ENCODE measurements at regions not wholly inside any gene's neighbourhood (a gene's known extent, or its start where the extent isn't known, plus 50 kb on each side); places are given as distances from the start of the nearest gene placed in this dataset.

DNA sequence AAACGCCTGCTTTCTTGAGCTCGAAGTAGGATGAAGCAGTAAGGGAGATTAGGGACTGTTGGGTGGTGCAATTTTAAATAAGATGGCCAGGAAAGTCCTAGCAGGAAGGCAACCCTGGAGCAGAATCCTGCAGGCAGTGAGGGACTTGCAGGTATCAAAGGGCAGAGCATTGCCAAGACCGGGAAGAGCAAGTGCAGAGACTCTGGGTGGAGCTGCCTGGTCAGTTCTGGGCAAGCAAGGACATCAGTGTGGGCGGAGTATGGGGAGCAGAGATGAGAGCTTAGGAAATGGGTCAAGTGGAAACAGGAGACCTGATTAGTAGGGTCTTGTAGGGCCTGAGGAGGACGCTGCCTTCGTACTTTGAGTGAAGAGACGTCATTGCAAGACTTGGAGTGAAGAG is 64.4 kb upstream of the NCK2 start:
- H3K4me1 Mint-ChIP-seq = no peaks in the 10 kb centered on the region
- no peak overlapping the region for H3K27ac Mint-ChIP-seq
- intact Hi-C loops (cut with micrococcal nuclease) = no loop called here
- ATAC-seq (ENCODE audit: low read depth) = no peak
- no peak overlapping the region for H3K4me2 ChIP-seq (replicated peaks; ENCODE audit: low read depth, low read length, poor library complexity, severe bottlenecking)
- H3K4me3 Mint-ChIP-seq = no peak overlapping the region
- H3K4me3 ChIP-seq (ENCODE audit: control extremely low read depth in 1 of 5, extremely low read depth in 1 of 5, insufficient read depth in 1 of 5, low read depth in 2 of 5, low read length in 4 of 5) = no peak overlapping the region
- DNase-seq = no peak
- peaks cover 0 to 3% (median 0%) of the 10 kb centered on the region in 4 experiments for H3K27me3 ChIP-seq (replicated peaks in 1 of 4; ENCODE audit: control extremely low read depth in 1 of 4, control insufficient read depth in 3 of 4, insufficient read depth in 4 of 4, low read length in 3 of 4)
- no peak overlapping the region for H3K9ac ChIP-seq (ENCODE audit: low read length)
- H4K20me1 ChIP-seq (ENCODE audit: control insufficient read depth, insufficient read depth, low read length, poor library complexity, severe bottlenecking) = no peaks in the 10 kb centered on the region
- no peaks in the 10 kb centered on the region for H3K9me3 Mint-ChIP-seq (ENCODE audit: insufficient read depth)
- 86% methylated on average over 7 of the region's 7 CpGs for WGBS (ENCODE audit: insufficient coverage)
- no peak overlapping the region for H3K27ac ChIP-seq (ENCODE audit: low read length in 2 of 2)
- no peaks in the 10 kb centered on the region for H3K36me3 ChIP-seq (replicated peaks in 1 of 2; ENCODE audit: control extremely low read depth in 1 of 2, control insufficient read depth in 1 of 2, extremely low read depth in 1 of 2, insufficient read depth in 2 of 2, low read length in 1 of 2)
- CTCF ChIA-PET = no interaction called here
- no peaks in the 10 kb centered on the region for H3K79me2 ChIP-seq (ENCODE audit: control insufficient read depth, insufficient read depth, low read length)
- no peak overlapping the region for H2AFZ ChIP-seq (ENCODE audit: insufficient read depth, low read depth, low read length, poor library complexity, severe bottlenecking)
- POLR2A ChIA-PET = no interaction called here
- no peaks in the 10 kb centered on the region for H3K9me3 ChIP-seq (ENCODE audit: control extremely low read depth in 1 of 3, control insufficient read depth in 2 of 3, insufficient read depth in 1 of 3, low read length in 2 of 3)
- peaks cover 25% of the 10 kb centered on the region for H3K27me3 Mint-ChIP-seq
- no peak for TF ChIP-seq CTCF (IDR thresholded peaks at IDR 0.05)
- no peak for TF ChIP-seq EZH2 (IDR thresholded peaks at IDR 0.05; ENCODE audit: borderline replicate concordance, insufficient read depth, low read depth, low read length, poor library complexity, severe bottlenecking)
- no peaks in the 10 kb centered on the region for H3K4me1 ChIP-seq (ENCODE audit: control insufficient read depth in 2 of 2, insufficient read depth in 2 of 2, low read length in 2 of 2)

DNA sequence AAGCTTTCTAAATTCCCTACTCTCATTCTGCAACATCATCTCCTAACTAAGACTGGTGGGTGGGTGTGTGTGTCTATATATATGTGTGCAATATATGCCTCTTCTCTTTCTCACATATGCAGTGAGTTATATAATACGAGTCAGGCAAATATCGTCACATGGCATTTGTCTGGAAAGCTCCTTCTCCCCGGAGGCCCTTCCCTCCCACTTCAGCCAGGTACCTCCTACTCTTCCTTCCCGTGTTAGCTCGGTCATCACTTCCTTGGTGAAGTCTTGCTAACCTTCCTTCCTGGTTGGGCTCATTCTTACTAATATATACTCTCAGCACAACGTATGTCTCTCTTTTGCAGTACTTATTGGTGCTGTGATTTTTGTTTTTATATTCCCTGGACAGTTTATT is 66.4 kb upstream of the NCK2 start:
- intact Hi-C loops (cut with micrococcal nuclease) = no loop called here
- DNase-seq (no peak), ATAC-seq (ENCODE audit: low read depth) (no peak)
- H3K27ac ChIP-seq (ENCODE audit: low read length in 2 of 2) = no peak overlapping the region
- H3K4me3 Mint-ChIP-seq = no peak overlapping the region
- H4K20me1 ChIP-seq (ENCODE audit: control insufficient read depth, insufficient read depth, low read length, poor library complexity, severe bottlenecking) = no peaks in the 10 kb centered on the region
- no peaks in the 10 kb centered on the region for H3K4me1 Mint-ChIP-seq
- H3K36me3 ChIP-seq (replicated peaks in 1 of 2; ENCODE audit: control extremely low read depth in 1 of 2, control insufficient read depth in 1 of 2, extremely low read depth in 1 of 2, insufficient read depth in 2 of 2, low read length in 1 of 2) = no peaks in the 10 kb centered on the region
- peaks cover 32% of the 10 kb centered on the region for H3K27me3 Mint-ChIP-seq
- H3K27ac Mint-ChIP-seq = no peak overlapping the region
- no peak overlapping the region for H3K4me3 ChIP-seq (ENCODE audit: control extremely low read depth in 1 of 5, extremely low read depth in 1 of 5, insufficient read depth in 1 of 5, low read depth in 2 of 5, low read length in 4 of 5)
- H3K4me2 ChIP-seq (replicated peaks; ENCODE audit: low read depth, low read length, poor library complexity, severe bottlenecking) = no peak overlapping the region
- H3K9me3 Mint-ChIP-seq (ENCODE audit: insufficient read depth) = no peaks in the 10 kb centered on the region
- H3K9ac ChIP-seq (ENCODE audit: low read length) = no peak overlapping the region
- H2AFZ ChIP-seq (ENCODE audit: insufficient read depth, low read depth, low read length, poor library complexity, severe bottlenecking) = no peak overlapping the region
- H3K27me3 ChIP-seq (replicated peaks in 1 of 4; ENCODE audit: control extremely low read depth in 1 of 4, control insufficient read depth in 3 of 4, insufficient read depth in 4 of 4, low read length in 3 of 4) = peaks cover 0 to 3% (median 0%) of the 10 kb centered on the region in 4 experiments
- no peak for TF ChIP-seq CTCF (IDR thresholded peaks at IDR 0.05)
- no peak for TF ChIP-seq EZH2 (IDR thresholded peaks at IDR 0.05; ENCODE audit: borderline replicate concordance, insufficient read depth, low read depth, low read length, poor library complexity, severe bottlenecking)
- no peaks in the 10 kb centered on the region for H3K4me1 ChIP-seq (ENCODE audit: control insufficient read depth in 2 of 2, insufficient read depth in 2 of 2, low read length in 2 of 2)
- no peaks in the 10 kb centered on the region for H3K79me2 ChIP-seq (ENCODE audit: control insufficient read depth, insufficient read depth, low read length)
- 73% methylated on average over 3 of the region's 6 CpGs for WGBS (ENCODE audit: insufficient coverage)
- H3K9me3 ChIP-seq (ENCODE audit: control extremely low read depth in 1 of 3, control insufficient read depth in 2 of 3, insufficient read depth in 1 of 3, low read length in 2 of 3) = peaks cover 0 to under 1% (median 0%) of the 10 kb centered on the region in 3 donors
- CTCF ChIA-PET = no interaction called here
- POLR2A ChIA-PET = no interaction called here
